ENCODE measurements at regions not wholly inside any gene's neighbourhood (a gene's known extent, or its start where the extent isn't known, plus 50 kb on each side); places are given as distances from the start of the nearest gene placed in this dataset.
"Not testable (repeated sequence)": the region's sequence is repeated elsewhere in the genome, so short reads cannot be mapped to it uniquely, and the experiment has no call there.

- Histone ChIP-seq H3K4me3 (ENCODE audit: low read length) (no peak overlapping the region), H3K36me3 (ENCODE audit: control insufficient read depth, insufficient read depth, low read length) (no peaks in the 10 kb centered on the region), H3K9me3 (replicated peaks; ENCODE audit: control insufficient read depth, low read depth, low read length) (peaks cover 3% of the 10 kb centered on the region), H3K27ac (ENCODE audit: low read length) (no peak overlapping the region), H3K27me3 (ENCODE audit: control insufficient read depth, insufficient read depth, low read length) (no peaks in the 10 kb centered on the region), H3K4me1 (ENCODE audit: control insufficient read depth, insufficient read depth, low read length) (no peaks in the 10 kb centered on the region)
- peak; percentile 32 for DNase-seq
- 67% methylated on average over 2 of the region's 4 CpGs for WGBS (ENCODE audit: insufficient coverage)
Observed at GRCh38 chr12:7591531-7591930, 74.2 kb downstream of the APOBEC1 start.

GRCh38 chr12:7590085-7590484 is 75.6 kb downstream of the APOBEC1 start:
- not testable (repeated sequence) for H3K4me1 ChIP-seq (ENCODE audit: control insufficient read depth, insufficient read depth, low read length); DNase-seq; H3K9me3 ChIP-seq (replicated peaks; ENCODE audit: control insufficient read depth, low read depth, low read length); H3K4me3 ChIP-seq (ENCODE audit: low read length); H3K36me3 ChIP-seq (ENCODE audit: control insufficient read depth, insufficient read depth, low read length); H3K27ac ChIP-seq (ENCODE audit: low read length); H3K27me3 ChIP-seq (ENCODE audit: control insufficient read depth, insufficient read depth, low read length)
- WGBS (ENCODE audit: insufficient coverage) = 97% methylated on average over 12 of the region's 27 CpGs

GRCh38 chr12:7588742-7589329 is 76.9 kb downstream of the APOBEC1 start:
- H3K27me3 ChIP-seq (ENCODE audit: control insufficient read depth, insufficient read depth, low read length); H3K9me3 ChIP-seq (replicated peaks; ENCODE audit: control insufficient read depth, low read depth, low read length); H3K36me3 ChIP-seq (ENCODE audit: control insufficient read depth, insufficient read depth, low read length); H3K4me3 ChIP-seq (ENCODE audit: low read length); H3K27ac ChIP-seq (ENCODE audit: low read length); H3K4me1 ChIP-seq (ENCODE audit: control insufficient read depth, insufficient read depth, low read length): not testable (repeated sequence)
- no CpG with 5 or more reads among the region's 4 CpGs for WGBS (ENCODE audit: insufficient coverage)
- DNase-seq = peak; percentile 82

GRCh38 chr12:7584137-7584536 is 80.6 kb upstream of the CD163 start:
- not testable (repeated sequence) for H3K36me3 ChIP-seq (ENCODE audit: control insufficient read depth, insufficient read depth, low read length); H3K9me3 ChIP-seq (replicated peaks; ENCODE audit: control insufficient read depth, low read depth, low read length); H3K27me3 ChIP-seq (ENCODE audit: control insufficient read depth, insufficient read depth, low read length); H3K4me1 ChIP-seq (ENCODE audit: control insufficient read depth, insufficient read depth, low read length); H3K4me3 ChIP-seq (ENCODE audit: low read length); DNase-seq; H3K27ac ChIP-seq (ENCODE audit: low read length)
- 85% methylated on average over 1 of the region's 1 CpG for WGBS (ENCODE audit: insufficient coverage)

GRCh38 chr12:7583471-7583870 is 79.9 kb upstream of the CD163 start:
- Histone ChIP-seq H3K9me3 (replicated peaks; ENCODE audit: control insufficient read depth, low read depth, low read length) (peaks cover under 1% of the 10 kb centered on the region), H3K36me3 (ENCODE audit: control insufficient read depth, insufficient read depth, low read length) (no peaks in the 10 kb centered on the region), H3K27ac (ENCODE audit: low read length) (no peak overlapping the region), H3K4me3 (ENCODE audit: low read length) (no peak overlapping the region), H3K27me3 (ENCODE audit: control insufficient read depth, insufficient read depth, low read length) (no peaks in the 10 kb centered on the region), H3K4me1 (ENCODE audit: control insufficient read depth, insufficient read depth, low read length) (no peaks in the 10 kb centered on the region)
- WGBS (ENCODE audit: insufficient coverage) = 76% methylated on average over 6 of the region's 6 CpGs
- no peak for DNase-seq

GRCh38 chr12:7582796-7583195 is 79.2 kb upstream of the CD163 start:
- Histone ChIP-seq H3K27me3 (ENCODE audit: control insufficient read depth, insufficient read depth, low read length) (no peaks in the 10 kb centered on the region), H3K36me3 (ENCODE audit: control insufficient read depth, insufficient read depth, low read length) (no peaks in the 10 kb centered on the region), H3K27ac (ENCODE audit: low read length) (no peak overlapping the region), H3K4me3 (ENCODE audit: low read length) (no peak overlapping the region), H3K9me3 (replicated peaks; ENCODE audit: control insufficient read depth, low read depth, low read length) (no peaks in the 10 kb centered on the region), H3K4me1 (ENCODE audit: control insufficient read depth, insufficient read depth, low read length) (no peaks in the 10 kb centered on the region)
- DNase-seq = no peak
- WGBS (ENCODE audit: insufficient coverage) = 100% methylated on average over 1 of the region's 2 CpGs

GRCh38 chr12:7581625-7582024 is 78.0 kb upstream of the CD163 start:
- DNase-seq = no peak
- no peaks in the 10 kb centered on the region for H3K27me3 ChIP-seq (ENCODE audit: control insufficient read depth, insufficient read depth, low read length)
- H3K9me3 ChIP-seq (replicated peaks; ENCODE audit: control insufficient read depth, low read depth, low read length) = no peaks in the 10 kb centered on the region
- no peaks in the 10 kb centered on the region for H3K36me3 ChIP-seq (ENCODE audit: control insufficient read depth, insufficient read depth, low read length)
- no peaks in the 10 kb centered on the region for H3K4me1 ChIP-seq (ENCODE audit: control insufficient read depth, insufficient read depth, low read length)
- no peak overlapping the region for H3K27ac ChIP-seq (ENCODE audit: low read length)
- no peak overlapping the region for H3K4me3 ChIP-seq (ENCODE audit: low read length)

GRCh38 chr12:7581046-7581445 is 77.5 kb upstream of the CD163 start:
- Histone ChIP-seq H3K27ac (ENCODE audit: low read length) (no peak overlapping the region), H3K4me3 (ENCODE audit: low read length) (no peak overlapping the region), H3K36me3 (ENCODE audit: control insufficient read depth, insufficient read depth, low read length) (no peaks in the 10 kb centered on the region), H3K27me3 (ENCODE audit: control insufficient read depth, insufficient read depth, low read length) (no peaks in the 10 kb centered on the region), H3K4me1 (ENCODE audit: control insufficient read depth, insufficient read depth, low read length) (no peaks in the 10 kb centered on the region), H3K9me3 (replicated peaks; ENCODE audit: control insufficient read depth, low read depth, low read length) (no peaks in the 10 kb centered on the region)
- 40% methylated on average over 2 of the region's 2 CpGs for WGBS (ENCODE audit: insufficient coverage)
- DNase-seq = no peak

GRCh38 chr12:7571257-7571656 is 67.7 kb upstream of the CD163 start:
- H3K27me3 ChIP-seq (ENCODE audit: control insufficient read depth, insufficient read depth, low read length) = no peaks in the 10 kb centered on the region
- no peak overlapping the region for H3K4me3 ChIP-seq (ENCODE audit: low read length)
- no CpG with 5 or more reads among the region's 1 CpG for WGBS (ENCODE audit: insufficient coverage)
- no peaks in the 10 kb centered on the region for H3K36me3 ChIP-seq (ENCODE audit: control insufficient read depth, insufficient read depth, low read length)
- no peaks in the 10 kb centered on the region for H3K4me1 ChIP-seq (ENCODE audit: control insufficient read depth, insufficient read depth, low read length)
- H3K27ac ChIP-seq (ENCODE audit: low read length) = no peak overlapping the region
- peak; percentile 81 for DNase-seq
- H3K9me3 ChIP-seq (replicated peaks; ENCODE audit: control insufficient read depth, low read depth, low read length) = no peaks in the 10 kb centered on the region

- peak; percentile 37 for DNase-seq
- Histone ChIP-seq H3K4me3 (ENCODE audit: low read length) (no peak overlapping the region), H3K9me3 (replicated peaks; ENCODE audit: control insufficient read depth, low read depth, low read length) (no peaks in the 10 kb centered on the region), H3K27me3 (ENCODE audit: control insufficient read depth, insufficient read depth, low read length) (no peaks in the 10 kb centered on the region), H3K27ac (ENCODE audit: low read length) (no peak overlapping the region), H3K36me3 (ENCODE audit: control insufficient read depth, insufficient read depth, low read length) (no peaks in the 10 kb centered on the region), H3K4me1 (ENCODE audit: control insufficient read depth, insufficient read depth, low read length) (no peaks in the 10 kb centered on the region)
- no CpG with 5 or more reads among the region's 3 CpGs for WGBS (ENCODE audit: insufficient coverage)
Observed at GRCh38 chr12:7557227-7557626, 53.6 kb upstream of the CD163 start.

- Histone ChIP-seq H3K27ac (ENCODE audit: low read length) (peak overlapping the region; percentile 67), H3K36me3 (ENCODE audit: control insufficient read depth, insufficient read depth, low read length) (no peaks in the 10 kb centered on the region), H3K4me1 (ENCODE audit: control insufficient read depth, insufficient read depth, low read length) (no peaks in the 10 kb centered on the region), H3K27me3 (ENCODE audit: control insufficient read depth, insufficient read depth, low read length) (no peaks in the 10 kb centered on the region), H3K4me3 (ENCODE audit: low read length) (no peak overlapping the region), H3K9me3 (replicated peaks; ENCODE audit: control insufficient read depth, low read depth, low read length) (no peaks in the 10 kb centered on the region)
- DNase-seq = peak; percentile 60
- 8% methylated on average over 2 of the region's 3 CpGs for WGBS (ENCODE audit: insufficient coverage)
Observed at GRCh38 chr12:7555752-7556151, 52.2 kb upstream of the CD163 start.
